ENCODE measurements at regions not wholly inside any gene's neighbourhood (a gene's known extent, or its start where the extent isn't known, plus 50 kb on each side); places are given as distances from the start of the nearest gene placed in this dataset.

GRCh38 chr4:147064856-147065255, 119.2 kb upstream of the TTC29 start:
- TF ChIP-seq POLR2AphosphoS5 (IDR thresholded peaks at IDR 0.05; ENCODE audit: borderline replicate concordance, low read depth, low read length) (no peak), EZH2 (IDR thresholded peaks at IDR 0.05) (no peak)
